Islet of Langerhans (tissue), 1 donor: ENCODE measurements at regions not wholly inside any gene's neighbourhood (a gene's known extent, or its start where the extent isn't known, plus 50 kb on each side); places are given as distances from the start of the nearest gene placed in this dataset.
"Not testable (repeated sequence)": the region's sequence is repeated elsewhere in the genome, so short reads cannot be mapped to it uniquely, and the experiment has no call there.

Experiments used
- FAIRE-seq: peaks from one replicate; lab custom pipeline; 2011; peaks lifted over from hg19 to GRCh38; lab: Jason Lieb, UNC

- FAIRE-seq: no peak
Measured at GRCh38 chr1:192476802-192477298, 98.7 kb upstream of the RGS1 start.

- peak; percentile 100 for FAIRE-seq
Measured at GRCh38 chr1:192477630-192478029, 97.9 kb upstream of the RGS1 start.

- peak; percentile 98 for FAIRE-seq
Measured at GRCh38 chr1:192485692-192486436, 89.7 kb upstream of the RGS1 start.

GRCh38 chr1:192488058-192488457 lies 87.5 kb upstream of the RGS1 start:
- FAIRE-seq: no peak

GRCh38 chr1:192489047-192489446 lies 86.5 kb upstream of the RGS1 start:
- FAIRE-seq: peak; percentile 5

- peak; percentile 99 for FAIRE-seq
Measured at GRCh38 chr1:192489748-192490147, 85.8 kb upstream of the RGS1 start.

- no peak for FAIRE-seq
Measured at GRCh38 chr1:192491804-192492554, 83.6 kb upstream of the RGS1 start.

GRCh38 chr1:192493584-192493983 lies 82.0 kb upstream of the RGS1 start:
- FAIRE-seq: peak; percentile 86

- FAIRE-seq: peak; percentile 73
Measured at GRCh38 chr1:192496369-192497056, 79.1 kb upstream of the RGS1 start.

- no peak for FAIRE-seq
Measured at GRCh38 chr1:192497214-192497794, 78.3 kb upstream of the RGS1 start.

- FAIRE-seq: not testable (repeated sequence)
Measured at GRCh38 chr1:192498092-192498491, 77.5 kb upstream of the RGS1 start.

GRCh38 chr1:192499061-192499581 lies 76.5 kb upstream of the RGS1 start:
- not testable (repeated sequence) for FAIRE-seq

- not testable (repeated sequence) for FAIRE-seq
Measured at GRCh38 chr1:192500541-192500940, 75.0 kb upstream of the RGS1 start.

GRCh38 chr1:192506741-192507155 lies 68.8 kb upstream of the RGS1 start:
- no peak for FAIRE-seq

- peak; percentile 75 for FAIRE-seq
Measured at GRCh38 chr1:192512426-192513162, 63.0 kb upstream of the RGS1 start.

GRCh38 chr1:192513196-192513595 lies 62.4 kb upstream of the RGS1 start:
- FAIRE-seq: peak; percentile 33

- FAIRE-seq: no peak
Measured at GRCh38 chr1:192513697-192514096, 61.9 kb upstream of the RGS1 start.

GRCh38 chr1:192516776-192517297 lies 58.7 kb upstream of the RGS1 start:
- no peak for FAIRE-seq

GRCh38 chr1:192517716-192518355 lies 57.7 kb upstream of the RGS1 start:
- not testable (repeated sequence) for FAIRE-seq

- FAIRE-seq: peak; percentile 79
Measured at GRCh38 chr1:192518700-192519099, 56.9 kb upstream of the RGS1 start.

GRCh38 chr1:192521734-192522133 lies 53.8 kb upstream of the RGS1 start:
- no peak for FAIRE-seq
